8988T (cell line): ENCODE measurements at regions not wholly inside any gene's neighbourhood (a gene's known extent, or its start where the extent isn't known, plus 50 kb on each side); places are given as distances from the start of the nearest gene placed in this dataset.

Source experiments
- DNase-seq: peaks from one replicate; pipeline ENCODE4 v3.0.0; 2011

GRCh38 chr9:115921301-115921700 lies 232.3 kb upstream of the PAPPA start:
- no peak for DNase-seq

GRCh38 chr9:115922444-115922843 lies 231.1 kb upstream of the PAPPA start:
- no peak for DNase-seq

- no peak for DNase-seq
These were observed 230.2 kb upstream of the PAPPA start for GRCh38 chr9:115923410-115923809.

- DNase-seq: no peak
These were observed 229.5 kb upstream of the PAPPA start for GRCh38 chr9:115923903-115924668.

- DNase-seq: no peak
These were observed 229.0 kb upstream of the PAPPA start for GRCh38 chr9:115924669-115924987.

- DNase-seq: no peak
These were observed 228.2 kb upstream of the PAPPA start for GRCh38 chr9:115925424-115925823.

GRCh38 chr9:115930472-115930871 lies 223.1 kb upstream of the PAPPA start:
- no peak for DNase-seq

- DNase-seq: no peak
These were observed 215.1 kb upstream of the PAPPA start for GRCh38 chr9:115938479-115938878.

- no peak for DNase-seq
These were observed 214.4 kb upstream of the PAPPA start for GRCh38 chr9:115939065-115939765.

GRCh38 chr9:115941561-115942315 lies 211.9 kb upstream of the PAPPA start:
- no peak for DNase-seq

GRCh38 chr9:115943431-115944165 lies 210.0 kb upstream of the PAPPA start:
- no peak for DNase-seq

- DNase-seq: no peak
These were observed 209.2 kb upstream of the PAPPA start for GRCh38 chr9:115944166-115944948.

GRCh38 chr9:115945009-115945431 lies 208.6 kb upstream of the PAPPA start:
- DNase-seq: no peak

- no peak for DNase-seq
These were observed 207.1 kb upstream of the PAPPA start for GRCh38 chr9:115946530-115946929.

GRCh38 chr9:115951977-115952376 lies 201.6 kb upstream of the PAPPA start:
- DNase-seq: no peak

GRCh38 chr9:115952430-115953292 lies 200.9 kb upstream of the PAPPA start:
- no peak for DNase-seq

- no peak for DNase-seq
These were observed 197.2 kb upstream of the PAPPA start for GRCh38 chr9:115956371-115956770.

- DNase-seq: no peak
These were observed 196.0 kb upstream of the PAPPA start for GRCh38 chr9:115957585-115957984.

GRCh38 chr9:115964710-115965347 lies 188.8 kb upstream of the PAPPA start:
- DNase-seq: no peak

GRCh38 chr9:115966660-115967059 lies 186.9 kb upstream of the PAPPA start:
- DNase-seq: no peak

GRCh38 chr9:115969096-115969495 lies 184.5 kb upstream of the PAPPA start:
- no peak for DNase-seq
